NCI-H226 (cell line): ENCODE measurements at regions not wholly inside any gene's neighbourhood (a gene's known extent, or its start where the extent isn't known, plus 50 kb on each side); places are given as distances from the start of the nearest gene placed in this dataset.

Experiments
- DNase-seq: peaks from one replicate; pipeline ENCODE4 v3.0.0-alpha.2; 2015

DNA sequence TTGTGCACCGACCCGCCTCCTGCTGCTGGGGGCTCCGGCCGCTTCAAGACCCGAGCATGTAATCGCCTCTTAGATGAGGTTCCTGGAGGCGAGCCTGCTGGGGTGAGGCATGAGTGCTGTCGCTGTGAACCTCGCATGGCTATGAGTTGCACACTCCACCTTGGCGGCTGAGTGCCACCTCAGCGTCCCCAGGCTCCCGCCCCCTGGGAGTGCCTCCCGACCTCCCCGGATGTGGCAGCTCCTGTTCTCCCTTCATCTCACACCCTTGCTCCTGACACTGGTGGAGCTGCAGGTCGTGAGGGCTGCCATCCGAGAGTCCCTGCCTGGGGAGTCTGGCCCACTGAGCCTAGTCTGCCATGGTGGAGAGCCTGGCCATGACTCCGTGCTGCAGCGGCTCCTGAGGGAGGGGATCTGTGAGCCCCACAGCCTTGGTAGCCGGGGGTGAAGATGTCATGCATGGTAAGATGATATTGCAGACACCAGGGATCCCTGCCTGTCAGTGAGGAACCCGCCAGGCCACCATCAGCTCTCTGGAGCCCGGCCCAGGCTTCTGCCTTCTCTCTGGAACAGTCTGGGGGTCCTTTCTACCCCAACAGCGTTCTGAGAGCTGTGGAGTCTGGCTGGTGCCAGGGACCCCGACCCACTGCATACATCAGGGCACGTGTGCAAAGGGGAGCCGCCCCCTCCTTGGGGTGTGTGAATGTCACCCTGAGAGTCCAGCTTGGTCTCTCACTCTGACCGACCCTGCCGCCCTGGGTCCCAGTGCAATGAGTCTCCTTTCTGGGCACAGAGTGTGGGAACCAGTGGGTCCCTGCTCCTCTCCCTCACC, 61.6 kb upstream of the HS6ST1 start:
- no peak for DNase-seq

DNA sequence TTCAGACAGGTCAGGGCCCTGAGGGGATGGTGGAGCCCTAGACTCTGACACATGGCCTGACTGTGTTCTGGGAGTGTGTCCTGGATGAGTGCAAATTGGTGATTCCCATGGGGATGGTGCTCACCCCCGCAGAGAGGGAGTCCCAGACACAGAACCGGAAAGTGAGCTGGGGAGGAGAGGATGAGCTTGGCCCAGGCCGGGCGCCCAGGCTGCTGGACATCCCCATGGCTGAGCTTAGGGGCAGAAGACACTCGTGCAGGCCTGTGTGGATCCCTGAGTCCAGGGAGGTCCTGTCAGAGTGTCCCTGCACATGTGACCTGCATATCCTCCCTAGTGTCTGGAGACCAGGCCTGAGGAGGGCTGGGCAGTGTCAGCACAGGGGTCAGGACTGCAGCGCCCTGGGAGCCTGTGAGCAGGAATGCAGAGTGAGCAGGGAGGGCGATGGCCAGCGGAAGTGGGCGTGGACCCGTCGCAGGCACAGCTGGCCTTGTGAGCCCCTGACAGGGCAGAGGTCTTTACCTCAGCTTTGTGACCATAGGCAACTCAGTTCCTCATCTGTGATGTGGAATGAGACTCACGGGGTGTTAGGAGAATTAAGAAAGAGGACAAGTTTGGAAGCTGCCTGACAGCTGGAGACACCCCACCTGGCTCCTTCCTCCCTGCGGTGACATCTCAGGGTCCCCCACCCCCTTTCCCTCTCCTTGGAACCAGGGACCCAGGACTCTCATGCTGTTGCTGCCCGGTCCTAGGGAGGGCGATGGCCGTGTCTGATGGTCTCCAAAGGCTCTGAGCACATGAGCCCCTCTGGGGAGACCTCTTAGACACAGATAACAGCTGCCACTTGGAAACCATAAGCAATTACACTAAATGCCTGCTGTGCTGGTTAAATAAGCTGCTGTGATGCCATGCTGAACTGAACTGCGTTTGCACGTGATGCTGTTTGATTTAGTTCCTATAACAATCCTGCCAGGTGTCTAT, 62.6 kb upstream of the HS6ST1 start:
- no peak for DNase-seq

DNA sequence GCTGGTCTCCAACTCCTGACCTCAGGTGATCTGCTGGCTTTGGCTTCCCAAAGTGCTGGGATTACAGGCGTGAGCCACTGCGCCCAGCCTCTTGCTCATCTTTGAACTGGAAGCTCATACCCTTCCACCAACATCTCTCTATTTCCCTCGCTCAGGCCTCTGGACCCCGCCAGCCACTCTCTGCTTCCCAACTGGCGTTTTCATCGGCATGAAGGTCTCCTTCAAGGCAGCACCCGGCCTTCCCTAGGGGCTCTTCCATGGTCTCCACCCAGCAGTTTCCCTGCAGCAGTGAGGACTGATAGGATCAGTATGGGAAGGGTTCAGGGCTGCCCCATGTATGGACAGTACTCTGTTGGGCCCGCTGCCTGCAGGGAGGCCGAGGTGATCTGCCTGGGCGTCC, 65.8 kb upstream of the HS6ST1 start:
- no peak for DNase-seq

DNA sequence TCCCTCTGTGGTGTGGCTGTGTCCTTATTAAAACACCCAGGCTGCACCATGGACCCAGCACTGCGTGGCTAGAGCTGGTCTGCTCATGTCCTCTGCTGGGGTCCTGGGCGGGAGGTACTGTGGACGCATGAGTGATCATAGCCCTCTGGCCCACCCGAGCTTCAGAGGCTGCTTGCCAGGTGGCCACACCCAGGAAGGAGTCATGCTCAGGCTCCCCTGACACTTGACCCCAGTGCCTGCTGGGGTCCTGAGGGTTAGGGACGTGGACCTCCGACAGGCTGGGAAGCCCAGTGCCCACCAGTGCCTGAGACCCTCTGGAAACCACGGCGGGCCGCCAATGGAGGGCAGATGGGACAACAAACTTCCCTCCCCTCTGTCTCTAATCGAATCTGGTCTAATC, 66.3 kb upstream of the HS6ST1 start:
- no peak for DNase-seq

DNA sequence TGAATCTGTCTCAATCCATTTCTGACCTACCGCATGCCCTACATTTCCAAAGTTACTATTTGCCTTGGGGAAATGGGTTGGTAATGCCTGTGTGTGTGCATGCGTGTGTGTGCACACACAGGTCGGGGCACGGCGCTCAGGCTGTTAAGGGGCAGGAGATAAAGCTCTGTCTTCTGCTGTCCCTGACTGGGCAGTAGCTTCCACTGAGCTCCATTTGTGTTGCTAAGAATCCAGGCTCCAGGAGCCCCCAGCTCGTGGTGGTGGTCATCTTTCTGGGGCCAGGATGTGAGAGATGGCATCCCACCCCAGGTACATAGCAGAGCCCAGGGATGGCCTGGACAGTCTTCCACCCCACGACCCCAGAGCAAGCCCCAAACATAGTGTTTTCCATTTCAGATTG, 66.7 kb upstream of the HS6ST1 start:
- DNase-seq = no peak

DNA sequence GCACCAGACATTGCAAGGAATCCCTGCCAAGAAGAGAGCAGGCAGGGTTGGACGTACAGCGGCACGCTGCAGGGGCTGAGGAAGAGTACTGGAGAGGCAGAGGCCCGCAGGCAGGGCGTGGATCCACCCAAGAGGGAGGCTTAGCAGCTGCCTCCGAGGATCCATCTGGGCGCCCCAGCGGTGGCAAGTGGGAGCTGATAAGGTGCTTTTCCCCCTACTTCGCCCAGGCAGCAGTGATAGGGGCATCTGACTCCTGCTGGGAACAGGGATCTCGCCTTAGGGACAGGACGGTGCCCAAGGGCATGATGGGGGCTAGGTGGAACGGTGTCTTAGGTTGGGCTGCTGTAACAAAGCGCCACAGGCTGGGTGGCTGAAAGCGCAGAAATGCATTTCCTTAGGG, 67.4 kb upstream of the HS6ST1 start:
- no peak for DNase-seq

DNA sequence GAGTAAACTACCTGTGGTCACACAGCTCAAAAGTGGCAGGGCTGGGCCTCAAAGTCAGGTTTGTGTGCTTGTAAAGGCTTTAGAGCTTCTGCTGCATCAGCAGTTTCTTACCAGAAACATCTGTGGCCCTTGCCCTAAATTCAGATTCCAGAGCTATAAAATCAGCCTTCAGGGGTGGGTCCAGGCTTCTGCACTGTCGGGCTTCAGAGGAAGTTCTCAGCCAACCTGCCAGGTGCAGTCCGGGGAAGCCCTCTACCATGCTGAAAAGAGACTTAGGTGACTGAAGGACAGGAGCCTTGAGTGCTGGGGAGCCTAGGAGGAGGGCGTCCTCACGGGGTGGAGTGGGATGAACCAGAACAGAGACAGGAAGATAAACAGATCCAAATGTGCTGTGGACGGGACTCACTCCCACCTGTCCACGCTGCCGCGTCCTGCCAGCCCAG, 69.9 kb upstream of the HS6ST1 start:
- DNase-seq = no peak

DNA sequence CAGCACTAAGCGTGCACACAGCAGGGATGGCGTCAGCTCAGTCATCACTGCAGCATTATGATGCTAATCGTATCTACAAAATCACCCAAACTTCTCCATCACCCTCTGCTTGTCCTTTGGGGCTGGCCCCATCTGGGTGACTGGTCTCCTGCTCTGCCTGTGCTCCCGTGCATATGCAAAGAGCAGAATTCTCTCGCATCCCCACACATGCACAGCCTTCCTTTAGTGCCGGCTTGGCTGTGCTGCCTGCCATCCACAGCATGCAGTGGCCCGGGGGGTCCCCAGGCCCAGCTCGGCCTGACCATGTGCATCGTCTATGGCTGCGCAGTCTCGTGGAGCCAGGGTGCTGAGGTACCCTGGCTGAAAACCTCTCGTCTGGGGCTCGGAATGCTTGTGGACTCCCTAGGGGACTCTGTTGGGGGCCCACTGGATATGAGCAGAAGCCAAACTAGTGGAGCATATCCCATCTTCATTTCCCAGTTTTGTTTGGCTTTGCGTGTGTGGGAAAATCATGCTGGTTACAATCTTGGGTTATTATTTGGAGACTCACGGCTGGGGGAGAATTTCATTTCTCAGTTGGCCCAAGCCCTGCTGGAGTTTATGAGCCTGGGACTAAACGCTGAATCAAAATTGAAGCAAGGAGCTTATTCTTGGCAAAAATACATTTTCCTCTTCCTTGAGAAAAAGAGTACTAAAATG, 70.9 kb upstream of the HS6ST1 start:
- DNase-seq = no peak

DNA sequence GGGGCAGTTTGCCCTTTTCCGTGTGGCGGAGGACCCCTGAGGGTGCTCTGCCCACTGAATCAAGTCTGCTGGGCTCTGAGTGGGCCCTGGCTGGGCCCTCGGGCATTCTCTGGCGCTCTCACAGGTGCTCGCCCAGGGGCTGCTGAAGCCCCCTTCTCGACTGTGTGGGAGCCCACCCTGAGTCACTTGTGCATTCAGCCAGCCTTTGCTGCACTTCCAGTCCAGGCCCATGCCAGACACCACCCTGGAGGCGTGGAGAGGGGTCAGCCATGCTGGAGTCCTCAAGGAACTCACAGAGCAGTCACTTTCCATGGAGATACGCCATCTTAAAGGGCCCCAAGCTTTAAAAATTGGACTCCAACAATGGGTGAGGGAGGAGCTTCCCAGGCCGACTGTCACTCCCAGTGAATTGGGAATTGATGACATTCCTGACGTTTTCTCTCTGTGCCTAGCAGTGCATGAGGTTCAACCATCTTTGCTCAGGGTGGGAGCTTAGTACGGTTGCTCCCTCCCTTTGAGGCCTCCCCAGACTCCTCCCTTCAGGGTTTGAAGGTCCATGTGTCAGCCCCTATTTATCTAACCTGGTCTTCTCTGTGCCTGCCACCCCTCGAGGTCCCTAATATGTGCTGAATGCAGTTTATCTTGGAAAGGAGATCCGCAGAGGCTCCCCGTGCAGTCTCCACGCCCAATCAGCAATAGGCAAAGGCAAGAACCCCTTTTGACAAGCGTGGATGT, 71.8 kb upstream of the HS6ST1 start:
- DNase-seq = no peak

DNA sequence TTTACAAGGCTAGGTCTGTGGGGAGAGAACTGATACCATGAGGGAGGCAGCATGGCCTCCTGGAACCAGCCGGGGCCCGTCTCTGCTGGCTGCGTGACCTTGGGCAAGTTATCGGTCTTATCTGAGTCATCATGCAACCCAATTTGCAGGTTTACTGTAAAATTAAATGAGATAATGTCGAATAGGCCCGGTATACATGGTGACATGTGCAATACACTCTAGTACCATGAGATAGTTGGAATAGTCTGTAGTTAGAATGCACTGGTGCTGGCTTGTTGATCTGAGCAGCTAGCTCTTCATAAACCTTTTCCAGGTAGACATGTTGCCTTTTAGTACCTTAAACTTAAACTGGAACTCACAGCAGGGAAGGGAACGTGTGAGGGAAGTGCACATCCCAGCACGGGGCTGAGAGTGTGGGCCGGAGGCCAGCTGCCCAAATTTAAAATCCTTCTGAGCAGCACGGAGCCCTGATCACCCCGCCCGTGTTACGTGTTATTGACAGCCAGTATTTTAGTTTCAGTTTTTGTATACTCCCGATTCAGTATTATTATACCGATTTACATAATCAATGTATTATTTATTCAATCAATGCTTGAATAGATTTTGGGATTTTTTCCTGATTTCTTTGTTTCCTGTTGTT, 72.4 kb upstream of the HS6ST1 start:
- DNase-seq = no peak

DNA sequence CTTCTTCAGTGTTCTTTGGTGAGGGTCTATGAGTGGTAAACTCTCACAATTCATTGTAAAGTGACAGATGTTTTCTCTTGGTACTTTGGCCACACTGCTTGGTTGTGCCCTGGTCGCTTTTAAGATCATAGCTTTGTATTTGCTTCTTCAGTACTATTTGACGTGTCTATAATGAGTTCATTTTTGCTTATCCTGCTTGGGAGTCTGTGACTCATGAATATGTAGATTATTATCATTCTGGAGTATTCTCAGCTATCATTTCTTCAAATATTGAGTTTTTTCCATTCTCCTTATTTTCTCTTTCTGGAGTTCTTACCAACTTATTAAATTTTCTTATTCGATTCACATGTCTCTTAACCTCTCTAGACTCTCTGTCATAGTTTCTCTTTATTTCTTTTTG, 73.0 kb upstream of the HS6ST1 start:
- no peak for DNase-seq

DNA sequence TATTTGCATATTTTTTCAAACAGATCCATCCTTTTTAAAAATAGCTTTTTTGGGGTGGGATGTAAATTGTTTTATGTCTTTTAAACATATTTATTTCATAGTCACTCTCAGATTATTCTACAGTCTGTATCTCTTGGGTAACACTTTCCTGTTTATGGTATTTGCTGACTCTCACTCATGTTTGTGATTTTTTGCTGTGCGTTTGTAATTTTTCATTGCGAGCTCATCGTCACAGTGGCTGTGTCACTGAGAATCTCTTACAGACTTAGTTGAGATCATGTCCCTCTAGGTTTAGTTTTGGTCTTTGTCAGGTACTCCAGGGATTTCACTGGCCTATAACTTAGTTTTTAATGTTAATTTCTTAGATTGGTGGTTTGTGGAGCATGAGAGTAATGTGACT, 73.5 kb upstream of the HS6ST1 start:
- DNase-seq = no peak

DNA sequence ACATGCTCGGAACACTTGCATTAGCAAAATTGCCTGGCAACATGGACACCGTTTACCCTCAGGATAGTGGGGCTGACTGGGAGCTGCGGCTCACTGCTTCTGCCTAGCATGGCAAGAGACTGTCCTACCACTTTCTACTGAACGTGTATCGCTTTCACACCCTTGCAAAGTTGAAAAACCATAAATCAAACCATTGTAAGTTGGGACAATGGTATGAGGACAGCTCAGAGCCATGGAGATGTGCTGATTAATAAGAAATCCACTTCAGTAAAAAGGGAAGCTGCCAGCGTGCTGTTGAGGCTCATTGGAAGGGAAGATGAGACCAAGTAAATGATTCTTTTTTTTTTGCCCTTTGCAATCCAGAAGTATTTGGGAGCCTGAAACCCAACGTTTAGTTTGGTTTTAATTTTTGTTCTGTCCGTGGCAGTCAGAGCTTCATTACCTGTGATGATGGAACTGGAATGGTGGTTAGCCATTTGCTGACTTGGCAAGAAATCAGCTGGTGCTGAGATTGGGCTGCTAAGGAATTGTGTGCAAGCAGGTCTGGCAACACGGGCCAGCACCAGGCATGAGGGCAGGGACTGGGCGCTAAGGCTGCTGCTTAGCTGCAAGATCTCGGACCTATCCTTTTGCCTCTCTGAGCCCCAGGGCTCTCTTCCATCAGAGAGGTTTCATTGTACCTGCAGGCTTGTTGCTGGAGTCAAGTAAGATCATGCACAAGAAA, 75.5 kb upstream of the HS6ST1 start:
- no peak for DNase-seq

DNA sequence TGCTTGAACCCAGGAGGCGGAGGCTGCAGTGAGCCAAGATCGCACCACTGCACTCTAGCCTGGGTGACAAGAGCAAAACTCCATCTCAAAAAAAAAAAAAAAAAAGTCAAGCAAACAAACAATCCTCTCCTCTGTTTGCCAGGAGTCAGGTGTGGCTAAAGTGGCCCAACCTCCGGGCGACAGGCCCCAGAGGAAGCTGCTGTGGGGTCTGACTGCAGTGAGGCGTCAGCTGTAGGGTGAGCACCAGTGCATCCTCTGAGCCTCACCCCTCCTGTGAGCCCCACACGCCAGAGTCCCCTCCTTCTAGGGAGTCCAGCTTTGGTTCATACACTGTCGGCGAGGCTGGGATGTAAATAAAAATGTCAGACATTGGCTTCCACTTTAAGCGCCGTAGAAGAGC, 76.5 kb upstream of the HS6ST1 start:
- DNase-seq = no peak

DNA sequence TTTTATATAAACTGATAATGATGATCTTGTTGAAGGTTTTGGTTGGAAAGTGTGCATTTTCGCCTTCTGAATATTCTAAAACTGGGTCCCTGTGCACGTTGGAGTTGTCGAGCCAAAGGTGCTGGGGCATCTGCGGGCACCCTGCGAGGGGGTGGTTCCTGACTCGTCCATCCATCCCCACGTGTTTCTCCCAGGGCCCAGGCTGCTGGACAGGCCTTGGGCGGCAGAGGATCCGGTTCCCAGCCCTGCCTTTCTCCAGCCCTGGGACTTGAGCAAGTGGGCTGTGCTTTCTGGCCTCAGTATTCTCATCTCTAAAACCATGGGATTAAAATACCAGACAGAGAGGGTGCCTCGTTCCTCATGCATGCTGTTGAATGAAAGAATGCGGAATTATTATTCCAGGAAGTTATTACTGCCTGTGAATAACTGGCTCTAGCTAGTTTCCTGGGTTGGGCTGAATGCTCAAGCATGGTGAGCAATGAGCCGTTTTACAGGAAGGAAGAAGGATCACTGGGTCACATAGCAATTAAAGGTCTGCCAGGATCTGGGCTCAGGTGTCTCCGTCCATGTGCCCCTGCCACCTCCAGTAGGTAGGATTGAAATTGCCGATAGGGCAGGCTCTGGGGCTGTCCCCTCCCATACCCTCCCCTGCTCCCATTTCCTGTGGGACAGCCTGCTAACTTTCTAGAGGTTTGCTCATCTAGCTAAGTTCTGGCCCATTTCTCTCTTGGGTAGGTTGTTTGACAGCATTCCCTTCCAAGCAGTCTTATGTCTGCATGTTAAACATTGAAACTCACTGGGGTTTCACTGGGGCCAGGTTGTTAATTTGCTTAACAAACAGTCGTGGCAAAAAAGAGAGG, 77.2 kb upstream of the HS6ST1 start:
- DNase-seq = no peak

DNA sequence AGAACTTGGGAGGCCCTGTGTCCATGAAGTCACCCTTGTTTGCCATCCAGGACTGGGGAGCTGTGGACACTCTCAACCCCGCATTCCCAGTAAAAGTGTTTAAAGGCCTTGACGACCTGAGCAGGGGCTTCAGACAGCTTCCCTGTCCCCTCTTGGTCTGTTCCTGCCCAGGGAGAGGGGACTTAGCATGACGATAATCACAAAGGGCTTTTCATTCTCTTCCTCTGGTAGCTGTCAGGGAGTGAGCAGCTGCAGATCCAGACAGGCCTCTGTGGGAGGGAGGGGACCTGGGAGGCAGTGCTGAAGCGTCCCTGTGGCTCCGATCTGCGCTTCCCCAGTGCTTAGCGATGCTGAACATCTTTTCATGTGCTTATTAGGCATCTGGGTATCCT, 77.8 kb upstream of the HS6ST1 start:
- no peak for DNase-seq

DNA sequence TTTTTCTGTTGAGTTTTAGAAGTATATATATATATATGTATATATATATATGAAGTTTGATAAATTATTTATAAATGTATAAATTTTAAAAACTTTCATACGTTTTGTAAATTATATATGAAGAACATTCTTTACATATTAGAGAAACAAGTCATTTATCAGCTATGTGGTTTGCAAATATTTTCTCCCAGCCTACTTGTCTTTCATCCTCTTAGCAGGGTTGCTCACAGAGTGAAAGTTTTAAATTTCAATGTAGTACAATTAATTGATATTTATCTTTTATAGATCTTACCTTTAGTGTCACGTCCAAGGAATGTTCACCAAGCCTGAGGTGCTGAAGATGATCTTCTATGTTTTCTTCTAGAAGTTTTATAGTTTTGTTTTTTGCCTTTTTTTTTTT, 78.3 kb upstream of the HS6ST1 start:
- no peak for DNase-seq

DNA sequence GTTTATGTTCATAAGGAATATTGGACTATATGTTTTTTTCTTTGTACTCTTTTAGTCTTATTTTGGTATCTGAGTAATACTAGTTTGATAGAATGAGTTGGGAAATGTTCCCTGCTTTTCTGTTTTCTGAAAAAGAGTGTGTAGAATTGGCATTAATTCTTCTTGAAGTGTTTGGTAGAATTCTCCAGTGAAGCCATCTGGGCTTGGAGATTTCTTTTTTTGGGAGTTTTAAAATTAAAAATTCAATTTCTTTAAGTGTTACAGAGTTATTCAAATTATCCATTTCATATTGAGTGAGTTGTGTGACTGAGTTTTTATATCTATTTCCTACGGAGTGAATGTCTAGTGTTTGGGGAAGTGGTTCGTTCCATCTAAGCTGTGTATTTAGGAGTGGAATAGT, 80.6 kb upstream of the HS6ST1 start:
- DNase-seq = no peak

DNA sequence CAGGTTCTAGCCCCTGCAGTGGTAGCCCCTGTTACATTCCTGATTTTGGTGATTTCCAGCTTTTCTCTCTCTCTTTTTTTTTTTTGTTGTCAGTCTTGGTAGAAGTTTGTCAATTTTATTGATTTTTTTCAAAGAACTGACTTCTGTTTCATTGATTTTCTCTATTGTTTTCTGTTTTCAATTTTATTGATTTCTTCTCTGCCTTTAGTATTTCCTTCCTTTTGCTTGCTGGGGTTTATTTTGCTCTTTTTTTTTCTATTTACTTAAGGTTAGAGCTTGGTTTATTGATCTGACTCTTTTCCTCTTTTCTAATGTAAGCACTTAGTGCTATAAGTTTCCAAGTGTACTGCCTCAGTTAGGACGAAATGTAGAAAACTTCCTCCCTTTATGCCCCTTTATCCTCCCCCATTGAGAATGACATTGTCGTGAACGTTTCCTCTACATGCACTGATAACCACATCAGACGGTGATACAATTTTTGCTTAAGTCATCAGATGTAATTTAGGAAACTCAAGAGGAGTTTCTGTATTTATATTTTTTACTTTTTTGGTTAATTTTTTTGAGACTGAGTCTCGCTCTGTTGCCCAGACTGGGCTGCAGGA, 81.1 kb upstream of the HS6ST1 start:
- no peak for DNase-seq

DNA sequence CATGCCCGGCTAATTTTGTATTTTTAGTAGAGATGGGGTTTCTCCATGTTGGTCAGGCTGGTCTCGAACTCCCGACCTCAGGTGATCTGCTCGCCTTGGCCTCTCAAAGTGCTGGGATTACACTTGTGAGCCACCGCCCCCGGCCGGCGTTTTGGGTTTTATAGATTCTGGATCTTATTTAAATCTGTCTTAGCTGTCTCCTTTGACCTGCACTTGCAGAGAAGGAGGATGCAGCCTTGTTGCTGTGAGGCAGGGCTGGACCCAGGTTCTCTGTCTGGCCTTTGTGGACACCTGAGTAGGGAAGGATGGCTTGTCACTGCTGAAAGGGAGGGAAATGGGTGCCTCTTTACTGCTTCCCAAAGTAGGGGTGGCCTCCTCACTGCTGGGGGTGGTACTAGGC, 83.0 kb upstream of the HS6ST1 start:
- DNase-seq = no peak
